HL-60 (cell line): ENCODE measurements at regions not wholly inside any gene's neighbourhood (a gene's known extent, or its start where the extent isn't known, plus 50 kb on each side); places are given as distances from the start of the nearest gene placed in this dataset.

Experiments
- DNase-seq, 2 experiments: peaks; one replicate each; pipeline ENCODE4 v3.0.0-alpha.2; 2010 to 2020; ENCODE audit warnings: low read depth in 1 of 2, low spot score in 1 of 2
- H3K27ac ChIP-seq: fragments of 250-450 bp; sonication (Bioruptor Pico); replicated peaks from 2 replicates; pipeline ENCODE4 v1.5.1; 2020; ENCODE audit warnings: mild to moderate bottlenecking, moderate library complexity
- H3K27me3 ChIP-seq: fragments of 250-450 bp; sonication (Bioruptor Pico); 2 replicates; pipeline ENCODE4 v1.5.1; 2021; ENCODE audit warnings: mild to moderate bottlenecking, moderate library complexity; ENCODE audit not compliant: insufficient read depth, poor library complexity, severe bottlenecking
- H3K4me3 ChIP-seq: replicated peaks from 2 replicates; pipeline ENCODE4 v1.5.1; 2011; ENCODE audit warnings: mild to moderate bottlenecking, control low read depth, low read length; ENCODE audit not compliant: insufficient read depth
- CTCF ChIP-seq: IDR thresholded peaks from one replicate; pipeline ENCODE4 v1.5.1; 2011; ENCODE audit warnings: low read length, control low read depth, inconsistent platforms; ENCODE audit not compliant: insufficient read depth
- GABPA ChIP-seq: IDR thresholded peaks from 2 replicates; pipeline ENCODE4 v1.6.1; 2012; ENCODE audit warnings: low read depth
- POLR2AphosphoS5 ChIP-seq: IDR thresholded peaks from 2 replicates; pipeline ENCODE4 v1.6.1; 2012; ENCODE audit warnings: low read depth
- REST ChIP-seq: IDR thresholded peaks from 2 replicates; pipeline ENCODE4 v1.6.1; 2012; ENCODE audit warnings: low read depth; ENCODE audit not compliant: insufficient replicate concordance
- SPI1 ChIP-seq: IDR thresholded peaks from 2 replicates; pipeline ENCODE4 v1.6.1; 2012; ENCODE audit warnings: low read depth, mild to moderate bottlenecking, borderline replicate concordance

- no peak for TF ChIP-seq POLR2AphosphoS5
- no peak for TF ChIP-seq SPI1
- no peak for TF ChIP-seq CTCF
- no peak for TF ChIP-seq GABPA
- no peak for TF ChIP-seq REST
- Histone ChIP-seq H3K27ac (no peak overlapping the region), H3K4me3 (no peak overlapping the region), H3K27me3 (no peaks in the 10 kb centered on the region)
- DNase-seq = no peak
Observed at GRCh38 chr6:99178168-99178567, 171.3 kb downstream of the FAXC start.

GRCh38 chr6:99177736-99178135 lies 171.7 kb downstream of the FAXC start:
- Histone ChIP-seq H3K27me3 (no peaks in the 10 kb centered on the region), H3K4me3 (no peak overlapping the region), H3K27ac (no peak overlapping the region)
- TF ChIP-seq POLR2AphosphoS5 (no peak), GABPA (no peak), SPI1 (no peak), REST (no peak), CTCF (no peak)
- no peak for DNase-seq

- H3K27me3 ChIP-seq = peaks cover 6% of the 10 kb centered on the region
- H3K27ac ChIP-seq = no peak overlapping the region
- no peak for DNase-seq
- TF ChIP-seq REST = no peak
- no peak for TF ChIP-seq POLR2AphosphoS5
- TF ChIP-seq GABPA = no peak
- TF ChIP-seq CTCF = no peak
- no peak for TF ChIP-seq SPI1
- H3K4me3 ChIP-seq = no peak overlapping the region
Observed at GRCh38 chr6:99165838-99166237, 183.6 kb downstream of the FAXC start.
